WERI-Rb-1 (cell line): ENCODE measurements at regions not wholly inside any gene's neighbourhood (a gene's known extent, or its start where the extent isn't known, plus 50 kb on each side); places are given as distances from the start of the nearest gene placed in this dataset.

Experiments used
- DNase-seq: peaks from one replicate; pipeline ENCODE4 v3.0.0-alpha.2; 2020
- H3K27ac ChIP-seq: fragments of 250-450 bp; sonication (Bioruptor Pico); 2 replicates; pipeline ENCODE4 v1.5.1; 2020; ENCODE audit warnings: mild to moderate bottlenecking, moderate library complexity
- H3K27me3 ChIP-seq: fragments of 250-450 bp; sonication (Bioruptor Pico); 2 replicates; pipeline ENCODE4 v1.5.1; 2021; ENCODE audit warnings: mild to moderate bottlenecking, low read depth, moderate library complexity; ENCODE audit not compliant: insufficient read depth, severe bottlenecking
- H3K36me3 ChIP-seq: fragments of 250-450 bp; sonication (Bioruptor Pico); 2 replicates; pipeline ENCODE4 v1.5.1; 2020; ENCODE audit warnings: mild to moderate bottlenecking, moderate library complexity
- H3K4me3 ChIP-seq: 2 replicates; pipeline ENCODE4 v1.5.1; 2011; ENCODE audit warnings: low read depth, mild to moderate bottlenecking, control low read depth, low read length
- H3K9me3 ChIP-seq: fragments of 250-450 bp; sonication (Bioruptor Pico); 2 replicates; pipeline ENCODE4 v1.5.1; 2021; ENCODE audit warnings: mild to moderate bottlenecking, moderate library complexity; ENCODE audit not compliant: severe bottlenecking
- TF ChIP-seq, protein P1 (sequence below): IDR thresholded peaks from 2 replicates; pipeline ENCODE4 v1.5.1; 2011; ENCODE audit warnings: low read depth, mild to moderate bottlenecking, control low read depth, inconsistent platforms, low read length

- H3K27ac ChIP-seq, result no peak overlapping the region
- H3K27me3 ChIP-seq, result no peaks in the 10 kb centered on the region
- H3K9me3 ChIP-seq, result peaks cover 3% of the 10 kb centered on the region
- TF ChIP-seq, protein P1, sequence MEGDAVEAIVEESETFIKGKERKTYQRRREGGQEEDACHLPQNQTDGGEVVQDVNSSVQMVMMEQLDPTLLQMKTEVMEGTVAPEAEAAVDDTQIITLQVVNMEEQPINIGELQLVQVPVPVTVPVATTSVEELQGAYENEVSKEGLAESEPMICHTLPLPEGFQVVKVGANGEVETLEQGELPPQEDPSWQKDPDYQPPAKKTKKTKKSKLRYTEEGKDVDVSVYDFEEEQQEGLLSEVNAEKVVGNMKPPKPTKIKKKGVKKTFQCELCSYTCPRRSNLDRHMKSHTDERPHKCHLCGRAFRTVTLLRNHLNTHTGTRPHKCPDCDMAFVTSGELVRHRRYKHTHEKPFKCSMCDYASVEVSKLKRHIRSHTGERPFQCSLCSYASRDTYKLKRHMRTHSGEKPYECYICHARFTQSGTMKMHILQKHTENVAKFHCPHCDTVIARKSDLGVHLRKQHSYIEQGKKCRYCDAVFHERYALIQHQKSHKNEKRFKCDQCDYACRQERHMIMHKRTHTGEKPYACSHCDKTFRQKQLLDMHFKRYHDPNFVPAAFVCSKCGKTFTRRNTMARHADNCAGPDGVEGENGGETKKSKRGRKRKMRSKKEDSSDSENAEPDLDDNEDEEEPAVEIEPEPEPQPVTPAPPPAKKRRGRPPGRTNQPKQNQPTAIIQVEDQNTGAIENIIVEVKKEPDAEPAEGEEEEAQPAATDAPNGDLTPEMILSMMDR, result no peak
- DNase-seq, result no peak
- H3K4me3 ChIP-seq, result no peak overlapping the region
- H3K36me3 ChIP-seq, result no peaks in the 10 kb centered on the region
These were observed 77.2 kb downstream of the ACKR3 start for GRCh38 chr2:236646871-236647270.

- no peak overlapping the region for H3K27ac ChIP-seq
- DNase-seq, result no peak
These were observed 78.0 kb downstream of the ACKR3 start for GRCh38 chr2:236647621-236648020.

GRCh38 chr2:236653863-236654262 lies 84.2 kb downstream of the ACKR3 start:
- Histone ChIP-seq H3K9me3 (no peaks in the 10 kb centered on the region), H3K4me3 (no peak overlapping the region), H3K36me3 (no peaks in the 10 kb centered on the region), H3K27me3 (no peaks in the 10 kb centered on the region), H3K27ac (no peak overlapping the region)
- DNase-seq, result no peak
- TF ChIP-seq, protein P1, result no peak

More at GRCh38 chr2:236647621-236648020, 78.0 kb downstream of the ACKR3 start:
- Histone ChIP-seq H3K9me3 (no peaks in the 10 kb centered on the region), H3K36me3 (no peaks in the 10 kb centered on the region), H3K4me3 (no peak overlapping the region), H3K27me3 (no peaks in the 10 kb centered on the region)
- TF ChIP-seq, protein P1, result no peak

GRCh38 chr2:236654496-236654895 lies 84.9 kb downstream of the ACKR3 start:
- Histone ChIP-seq H3K27me3 (no peaks in the 10 kb centered on the region), H3K9me3 (no peaks in the 10 kb centered on the region), H3K4me3 (no peak overlapping the region), H3K27ac (no peak overlapping the region), H3K36me3 (no peaks in the 10 kb centered on the region)
- DNase-seq, result no peak
- TF ChIP-seq, protein P1, result no peak

GRCh38 chr2:236656166-236656565 lies 86.5 kb downstream of the ACKR3 start:
- no peak for DNase-seq
- Histone ChIP-seq H3K27ac (no peak overlapping the region), H3K27me3 (no peaks in the 10 kb centered on the region), H3K4me3 (no peak overlapping the region), H3K9me3 (no peaks in the 10 kb centered on the region), H3K36me3 (no peaks in the 10 kb centered on the region)
- TF ChIP-seq, protein P1, result no peak

DNA sequence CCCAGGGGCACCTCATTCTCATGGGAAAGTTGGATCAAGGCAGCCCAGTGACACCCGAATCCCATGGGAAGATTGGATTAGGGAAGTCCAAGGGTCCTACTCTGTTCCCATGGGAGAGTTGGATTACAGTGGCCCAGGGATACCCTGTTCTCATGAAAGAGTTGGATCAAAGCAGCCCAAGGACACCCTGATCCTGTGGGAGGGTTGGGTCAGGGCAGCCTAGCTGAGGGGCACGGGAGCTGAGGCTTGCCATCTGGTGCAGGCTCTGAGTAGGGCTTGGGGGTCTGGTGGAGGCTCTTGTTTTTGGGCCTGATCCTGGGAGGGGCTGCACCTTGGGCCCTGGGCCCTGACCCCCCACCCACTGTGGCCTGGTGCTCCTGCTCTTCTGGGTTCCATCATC lies 87.1 kb downstream of the ACKR3 start:
- DNase-seq, result no peak
- H3K27me3 ChIP-seq, result no peaks in the 10 kb centered on the region
- H3K9me3 ChIP-seq, result no peaks in the 10 kb centered on the region
- TF ChIP-seq, protein P1, result no peak
- H3K27ac ChIP-seq, result no peak overlapping the region
- H3K4me3 ChIP-seq, result no peak overlapping the region
- H3K36me3 ChIP-seq, result no peaks in the 10 kb centered on the region
